SK-N-SH treated with all-trans-retinoic acid at 6 μM for 48 hours (cell line): ENCODE measurements at regions not wholly inside any gene's neighbourhood (a gene's known extent, or its start where the extent isn't known, plus 50 kb on each side); places are given as distances from the start of the nearest gene placed in this dataset.

Experiments
- ATAC-seq: fragments of 200-7000 bp; cut with Tn5 transposase; 3 replicates; pipeline ENCODE4 v1.9.1; 2020; ENCODE audit warnings: mild to moderate bottlenecking, moderate library complexity
- BACH2 ChIP-seq: fragments of 250-450 bp; sonication (Bioruptor Pico); IDR thresholded peaks from 2 replicates; pipeline ENCODE4 v1.9.0; 2021; ENCODE audit warnings: mild to moderate bottlenecking, borderline replicate concordance
- CREB5 ChIP-seq: fragments of 250-450 bp; sonication (Bioruptor Pico); IDR thresholded peaks from 2 replicates; pipeline ENCODE4 v1.5.1; 2020; ENCODE audit warnings: low read depth, mild to moderate bottlenecking, moderate library complexity
- CSDC2 ChIP-seq: fragments of 250-450 bp; sonication (Bioruptor Pico); IDR thresholded peaks from 2 replicates; pipeline ENCODE4 v1.5.0; 2020; ENCODE audit warnings: mild to moderate bottlenecking, moderate library complexity
- CSRNP3 ChIP-seq: fragments of 250-450 bp; sonication (Bioruptor Pico); IDR thresholded peaks from 2 replicates; pipeline ENCODE4 v1.5.1; 2021; ENCODE audit warnings: mild to moderate bottlenecking, moderate library complexity
- ESRRG ChIP-seq: fragments of 250-450 bp; sonication (Bioruptor Pico); IDR thresholded peaks from 2 replicates; pipeline ENCODE4 v1.6.1; 2021; ENCODE audit warnings: mild to moderate bottlenecking
- GLIS3 ChIP-seq: fragments of 250-450 bp; sonication (Bioruptor Pico); IDR thresholded peaks from 2 replicates; pipeline ENCODE4 v1.5.0; 2020; ENCODE audit warnings: mild to moderate bottlenecking, moderate library complexity
- ISL1 ChIP-seq: fragments of 250-450 bp; sonication (Bioruptor Pico); IDR thresholded peaks from 2 replicates; pipeline ENCODE4 v2.1.2; 2022; ENCODE audit warnings: mild to moderate bottlenecking, moderate library complexity
- POU6F1 ChIP-seq: fragments of 250-450 bp; sonication (Bioruptor Pico); IDR thresholded peaks from 2 replicates; pipeline ENCODE4 v1.8.0; 2021; ENCODE audit warnings: low read depth, mild to moderate bottlenecking, moderate library complexity, borderline replicate concordance
- PPARA ChIP-seq: fragments of 250-450 bp; sonication (Bioruptor Pico); IDR thresholded peaks from 2 replicates; pipeline ENCODE4 v1.5.0; 2020; ENCODE audit warnings: mild to moderate bottlenecking, borderline replicate concordance
- RARB ChIP-seq: fragments of 250-450 bp; sonication (Bioruptor Pico); IDR thresholded peaks from 2 replicates; pipeline ENCODE4 v1.8.0; 2021; ENCODE audit warnings: mild to moderate bottlenecking, moderate library complexity
- SNAI2 ChIP-seq: fragments of 250-450 bp; sonication (Bioruptor Pico); IDR thresholded peaks from 2 replicates; pipeline ENCODE4 v1.5.0; 2020; ENCODE audit warnings: mild to moderate bottlenecking, moderate library complexity
- TCF4 ChIP-seq: fragments of 250-450 bp; sonication (Bioruptor Pico); IDR thresholded peaks from 2 replicates; pipeline ENCODE4 v1.8.0; 2021; ENCODE audit warnings: mild to moderate bottlenecking, moderate library complexity, borderline replicate concordance
- TOX ChIP-seq: fragments of 250-450 bp; sonication (Bioruptor Pico); IDR thresholded peaks from 2 replicates; pipeline ENCODE4 v1.8.0; 2021; ENCODE audit warnings: mild to moderate bottlenecking, moderate library complexity, borderline replicate concordance
- TSHZ2 ChIP-seq: fragments of 250-450 bp; sonication (Bioruptor Pico); IDR thresholded peaks from 2 replicates; pipeline ENCODE4 v1.5.0; 2020; ENCODE audit warnings: mild to moderate bottlenecking, moderate library complexity
- ZFP3 ChIP-seq: fragments of 250-450 bp; sonication (Bioruptor Pico); IDR thresholded peaks from 2 replicates; pipeline ENCODE4 v1.5.0; 2020; ENCODE audit warnings: mild to moderate bottlenecking, moderate library complexity
- ZNF565 ChIP-seq: fragments of 450-650 bp; formaldehyde crosslinking; conservative IDR thresholded peaks from 2 replicates; pipeline ENCODE4 v1.5.0; 2020; ENCODE audit warnings: low read depth, mild to moderate bottlenecking, moderate library complexity
- ZNF70 ChIP-seq: fragments of 450-650 bp; formaldehyde crosslinking; IDR thresholded peaks from 2 replicates; pipeline ENCODE4 v1.5.0; 2020; ENCODE audit warnings: mild to moderate bottlenecking, moderate library complexity
- ZNF8 ChIP-seq: fragments of 450-650 bp; formaldehyde crosslinking; IDR thresholded peaks from 2 replicates; pipeline ENCODE4 v1.5.0; 2020; ENCODE audit warnings: mild to moderate bottlenecking, moderate library complexity

GRCh38 chr6:135701426-135701825 lies 150.1 kb upstream of the PDE7B start:
- ATAC-seq, result no peak
- TF ChIP-seq CSDC2, result no peak
- TF ChIP-seq, all 23 proteins: peak for 0

- no peak for TF ChIP-seq ZNF70 (CRISPR knock-in tag)
- TF ChIP-seq POU6F1 (CRISPR knock-in tag), result no peak
- no peak for TF ChIP-seq CSDC2
- no peak for TF ChIP-seq CREB5
- TF ChIP-seq PPARA, result no peak
- TF ChIP-seq ISL1 (CRISPR knock-in tag), result no peak
- no peak for TF ChIP-seq ZNF565 (CRISPR knock-in tag)
- TF ChIP-seq TOX, result no peak
- TF ChIP-seq TSHZ2, result no peak
- TF ChIP-seq, all 23 proteins: peak for 0
- ATAC-seq, result no peak
Observed at GRCh38 chr6:135703007-135703406, 148.5 kb upstream of the PDE7B start.

- ATAC-seq, result no peak
- TF ChIP-seq TOX, result no peak
Observed at GRCh38 chr6:135703621-135704020, 147.9 kb upstream of the PDE7B start.

GRCh38 chr6:135707426-135707825 lies 144.1 kb upstream of the PDE7B start:
- ATAC-seq, result no peak

More at GRCh38 chr6:135707426-135707825, 144.1 kb upstream of the PDE7B start:
- TF ChIP-seq ESRRG (CRISPR knock-in tag) (no peak), SNAI2 (CRISPR knock-in tag) (no peak), GLIS3 (CRISPR knock-in tag) (no peak), PPARA (no peak), TOX (no peak), ISL1 (CRISPR knock-in tag) (no peak), CSDC2 (no peak), ZFP3 (no peak), TSHZ2 (no peak), BACH2 (no peak), ZNF70 (CRISPR knock-in tag) (no peak), CSRNP3 (no peak), RARB (CRISPR knock-in tag) (no peak), ZNF8 (no peak), POU6F1 (CRISPR knock-in tag) (no peak), TCF4 (no peak), ZNF565 (CRISPR knock-in tag) (no peak)
